Skeletal muscle satellite cell (primary cell): ENCODE measurements at regions not wholly inside any gene's neighbourhood (a gene's known extent, or its start where the extent isn't known, plus 50 kb on each side); places are given as distances from the start of the nearest gene placed in this dataset.

Experiments used
- H3K27me3 ChIP-seq: 2 replicates; pipeline ENCODE4 v1.7.0; 2013; ENCODE audit warnings: low read length; ENCODE audit not compliant: control insufficient read depth, insufficient read depth
- H3K36me3 ChIP-seq: 2 replicates; pipeline ENCODE4 v1.7.0; 2013; ENCODE audit warnings: mild to moderate bottlenecking, control low read depth, low read length; ENCODE audit not compliant: insufficient read depth
- H3K4me1 ChIP-seq: 2 replicates; pipeline ENCODE4 v1.7.0; 2013; ENCODE audit warnings: low read length; ENCODE audit not compliant: control insufficient read depth, insufficient read depth
- H3K4me2 ChIP-seq: 2 replicates; pipeline ENCODE4 v1.7.0; 2013; ENCODE audit warnings: mild to moderate bottlenecking, low read length
- H3K4me3 ChIP-seq: 2 replicates; pipeline ENCODE4 v1.7.0; 2013; ENCODE audit warnings: low read length
- H3K9ac ChIP-seq: 2 replicates; pipeline ENCODE4 v1.7.0; 2013; ENCODE audit warnings: mild to moderate bottlenecking, low read depth, low read length, moderate library complexity
- H3K9me3 ChIP-seq: replicated peaks from 2 replicates; pipeline ENCODE4 v1.7.0; 2013; ENCODE audit warnings: mild to moderate bottlenecking, control low read depth, low read length

- Histone ChIP-seq H3K4me2 (no peak overlapping the region), H3K9ac (no peak overlapping the region), H3K9me3 (peaks cover 7% of the 10 kb centered on the region), H3K27me3 (no peaks in the 10 kb centered on the region), H3K4me3 (no peak overlapping the region), H3K4me1 (no peaks in the 10 kb centered on the region), H3K36me3 (no peaks in the 10 kb centered on the region)
Measured at GRCh38 chr1:30317921-30318320, 405.5 kb downstream of the MATN1 start.

DNA sequence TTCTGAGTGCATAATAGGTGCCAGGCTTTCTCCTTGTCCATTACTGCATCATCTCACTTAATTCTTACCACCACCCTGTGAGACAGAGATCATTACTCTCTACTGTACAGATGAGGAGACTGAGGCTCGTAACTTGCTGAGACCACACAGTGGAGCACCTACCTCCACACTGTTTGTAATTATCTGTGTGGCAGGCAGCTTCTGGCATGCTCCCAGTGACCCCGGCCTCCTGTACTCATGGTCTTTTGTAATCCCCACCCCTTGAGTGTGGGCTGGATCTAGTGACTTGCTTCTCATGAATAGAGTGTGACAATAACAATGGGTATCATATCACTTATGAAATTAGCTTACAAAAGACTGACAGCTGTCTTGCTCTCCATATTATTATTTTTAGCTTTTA is 407.3 kb downstream of the MATN1 start:
- no peak overlapping the region for H3K9ac ChIP-seq
- peaks cover 10% of the 10 kb centered on the region for H3K9me3 ChIP-seq
- no peak overlapping the region for H3K4me2 ChIP-seq
- H3K36me3 ChIP-seq: no peaks in the 10 kb centered on the region
- no peaks in the 10 kb centered on the region for H3K27me3 ChIP-seq
- H3K4me1 ChIP-seq: no peaks in the 10 kb centered on the region
- H3K4me3 ChIP-seq: no peak overlapping the region

DNA sequence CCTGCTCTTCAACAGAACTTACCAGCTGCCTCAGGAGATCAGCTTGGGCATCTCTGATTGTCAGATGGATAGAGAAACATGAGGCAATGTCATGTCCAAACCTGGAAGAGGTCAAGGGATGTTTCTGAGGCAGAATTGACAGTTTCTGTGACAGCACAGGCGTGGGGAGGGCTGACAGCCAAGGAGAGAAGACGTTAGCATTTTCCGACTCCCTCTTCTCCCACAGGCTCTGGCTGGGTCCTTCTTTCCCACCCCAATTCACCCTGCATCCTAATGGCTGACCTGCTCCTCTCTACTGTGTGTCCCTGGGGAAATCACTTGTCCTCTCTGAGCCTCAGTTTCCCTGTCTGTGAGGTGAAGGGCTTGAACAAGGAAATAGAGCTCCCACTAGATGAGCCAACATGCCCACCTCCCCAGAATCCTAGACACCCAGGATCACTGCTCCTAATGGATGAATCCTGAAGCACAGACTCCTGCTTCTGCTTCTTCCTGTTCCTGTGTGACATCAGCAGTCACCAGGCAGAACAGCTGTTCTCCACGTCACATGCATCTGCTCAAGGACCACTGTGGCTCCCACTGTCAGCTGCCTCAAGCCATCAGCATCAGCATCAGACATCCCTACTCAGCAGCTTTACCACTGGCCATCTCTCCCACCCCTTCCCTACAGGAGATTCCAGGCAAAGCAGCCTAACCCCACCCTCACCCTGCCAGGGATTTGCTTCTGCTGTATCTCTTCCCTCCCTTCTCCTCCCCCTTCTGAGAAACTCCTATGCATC is 408.0 kb downstream of the MATN1 start:
- Histone ChIP-seq H3K4me3 (no peak overlapping the region), H3K9me3 (peaks cover 10% of the 10 kb centered on the region), H3K36me3 (no peaks in the 10 kb centered on the region), H3K4me2 (no peak overlapping the region), H3K9ac (no peak overlapping the region), H3K4me1 (no peaks in the 10 kb centered on the region), H3K27me3 (no peaks in the 10 kb centered on the region)

DNA sequence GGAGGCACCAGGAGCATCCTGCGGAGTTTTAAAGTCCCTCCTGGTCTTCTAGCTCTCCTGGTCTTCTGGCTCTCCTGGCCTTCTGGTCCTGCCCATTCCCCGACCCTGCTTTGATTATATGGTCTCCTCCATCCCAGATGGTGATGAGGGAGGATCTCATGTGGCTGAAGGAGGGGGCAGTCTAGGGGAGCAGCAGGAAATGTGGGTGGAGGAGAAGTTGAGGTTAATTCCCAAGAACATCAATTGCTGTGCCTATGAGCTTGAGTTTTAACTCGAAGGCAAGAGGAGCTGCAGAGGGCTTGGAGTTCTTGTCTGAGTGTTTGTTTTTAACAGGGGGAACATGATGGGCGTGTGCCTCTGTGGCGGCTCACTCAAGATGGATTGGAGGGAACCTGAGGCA is 408.8 kb downstream of the MATN1 start:
- no peak overlapping the region for H3K4me3 ChIP-seq

DNA sequence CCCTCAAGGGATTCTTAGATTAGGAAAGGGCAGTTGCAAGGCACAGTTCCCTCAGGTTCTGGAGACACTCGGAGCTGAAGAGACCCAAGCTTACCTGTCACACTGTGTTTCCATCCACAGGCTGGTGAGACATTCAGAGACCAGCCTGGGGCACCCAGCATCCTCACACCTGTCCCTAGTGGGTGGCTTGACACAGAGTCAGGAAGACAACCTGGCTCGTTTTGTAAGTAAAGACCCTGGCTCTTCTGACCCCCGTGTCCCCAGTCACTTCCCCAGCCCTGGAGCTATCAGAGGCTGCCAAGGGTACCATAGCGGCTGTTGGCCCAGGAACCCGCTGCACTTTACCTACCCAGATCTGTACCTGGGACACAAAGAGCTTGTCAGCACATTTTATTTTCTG is 409.8 kb downstream of the MATN1 start:
- Histone ChIP-seq H3K9me3 (peaks cover 10% of the 10 kb centered on the region), H3K4me3 (no peak overlapping the region), H3K27me3 (no peaks in the 10 kb centered on the region), H3K4me2 (no peak overlapping the region), H3K9ac (no peak overlapping the region), H3K36me3 (no peaks in the 10 kb centered on the region), H3K4me1 (no peaks in the 10 kb centered on the region)

More for the DNA sequence above, 408.8 kb downstream of the MATN1 start:
- peaks cover 10% of the 10 kb centered on the region for H3K9me3 ChIP-seq
- no peaks in the 10 kb centered on the region for H3K36me3 ChIP-seq
- H3K4me2 ChIP-seq: no peak overlapping the region
- no peaks in the 10 kb centered on the region for H3K27me3 ChIP-seq
- no peaks in the 10 kb centered on the region for H3K4me1 ChIP-seq
- H3K9ac ChIP-seq: no peak overlapping the region

- Histone ChIP-seq H3K36me3 (no peaks in the 10 kb centered on the region), H3K9ac (no peak overlapping the region), H3K4me1 (no peaks in the 10 kb centered on the region), H3K4me2 (no peak overlapping the region), H3K4me3 (no peak overlapping the region), H3K27me3 (no peaks in the 10 kb centered on the region), H3K9me3 (peaks cover 10% of the 10 kb centered on the region)
Measured at GRCh38 chr1:30313176-30313575, 410.2 kb downstream of the MATN1 start.

GRCh38 chr1:30312226-30312625 is 411.2 kb downstream of the MATN1 start:
- Histone ChIP-seq H3K9ac (no peak overlapping the region), H3K4me1 (no peaks in the 10 kb centered on the region), H3K4me3 (no peak overlapping the region), H3K9me3 (peaks cover 10% of the 10 kb centered on the region), H3K27me3 (no peaks in the 10 kb centered on the region), H3K4me2 (no peak overlapping the region), H3K36me3 (no peaks in the 10 kb centered on the region)

GRCh38 chr1:30311749-30312148 is 411.6 kb downstream of the MATN1 start:
- Histone ChIP-seq H3K4me1 (no peaks in the 10 kb centered on the region), H3K4me2 (no peak overlapping the region), H3K9me3 (peaks cover 10% of the 10 kb centered on the region), H3K4me3 (no peak overlapping the region), H3K27me3 (no peaks in the 10 kb centered on the region), H3K9ac (no peak overlapping the region), H3K36me3 (no peaks in the 10 kb centered on the region)

DNA sequence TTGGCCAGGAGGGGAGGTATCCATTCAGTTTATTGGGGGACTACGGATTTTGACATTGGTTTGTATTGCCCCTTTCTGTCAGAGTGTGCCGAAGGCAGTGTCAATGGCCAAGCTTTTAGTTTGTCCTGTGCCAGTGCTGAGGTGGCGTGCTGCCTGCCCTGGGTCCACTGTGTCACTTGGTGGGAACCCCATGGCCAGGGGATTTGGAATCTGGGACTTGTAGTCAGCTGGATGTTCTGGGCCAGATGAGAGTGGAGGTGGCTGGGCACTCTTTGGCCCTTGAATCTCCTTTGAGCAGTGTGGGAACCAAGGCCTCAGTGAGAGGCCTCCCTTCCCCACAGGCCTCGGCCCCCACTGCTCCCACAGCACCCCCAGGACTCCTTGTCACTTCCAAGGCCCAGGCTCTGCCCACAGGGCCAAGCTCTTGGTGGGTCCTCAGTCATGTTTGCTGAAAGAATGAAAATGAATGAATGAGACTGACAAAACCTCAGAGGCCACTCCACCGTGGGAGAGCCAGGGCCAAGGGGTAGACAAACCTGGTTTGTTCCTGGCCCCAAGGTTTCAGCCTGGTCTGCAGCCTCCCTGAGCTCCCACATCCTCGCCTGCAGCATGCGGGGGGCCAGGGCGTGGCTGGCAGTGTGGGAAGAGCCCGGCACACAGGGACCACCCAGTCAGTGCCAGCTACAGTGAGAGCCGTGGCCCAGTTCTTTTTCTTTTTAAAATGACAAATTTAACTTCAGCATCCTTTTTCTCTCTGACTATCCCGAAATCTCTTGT is 412.2 kb downstream of the MATN1 start:
- Histone ChIP-seq H3K4me3 (no peak overlapping the region), H3K9me3 (peaks cover 6% of the 10 kb centered on the region), H3K4me2 (no peak overlapping the region), H3K4me1 (no peaks in the 10 kb centered on the region), H3K36me3 (no peaks in the 10 kb centered on the region), H3K27me3 (no peaks in the 10 kb centered on the region), H3K9ac (no peak overlapping the region)

GRCh38 chr1:30307182-30307581 is 416.2 kb downstream of the MATN1 start:
- H3K4me2 ChIP-seq: no peak overlapping the region
- no peaks in the 10 kb centered on the region for H3K9me3 ChIP-seq
- H3K36me3 ChIP-seq: no peaks in the 10 kb centered on the region
- no peak overlapping the region for H3K9ac ChIP-seq
- no peaks in the 10 kb centered on the region for H3K27me3 ChIP-seq
- no peaks in the 10 kb centered on the region for H3K4me1 ChIP-seq
- no peak overlapping the region for H3K4me3 ChIP-seq

DNA sequence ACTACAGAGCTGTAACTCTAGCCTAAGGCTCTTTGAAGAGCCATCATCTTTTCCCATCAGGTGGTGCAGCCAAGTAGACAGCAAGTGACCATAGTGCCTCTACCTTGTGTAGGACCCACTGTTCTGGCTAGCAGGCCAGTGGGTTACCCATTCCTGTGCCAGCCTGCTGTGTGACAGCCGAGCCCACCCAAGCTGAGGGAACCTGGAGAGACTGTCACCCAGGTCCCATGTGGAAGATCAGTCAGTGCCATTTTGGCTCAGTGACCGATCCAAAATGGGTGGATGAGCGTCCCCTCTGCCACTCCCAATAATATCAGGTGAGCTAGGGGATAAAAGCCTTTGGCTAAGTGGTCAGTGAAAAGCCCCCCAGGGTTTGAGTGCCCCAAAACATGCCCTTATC is 417.9 kb downstream of the MATN1 start:
- Histone ChIP-seq H3K9me3 (no peaks in the 10 kb centered on the region), H3K4me2 (no peak overlapping the region), H3K27me3 (no peaks in the 10 kb centered on the region), H3K36me3 (no peaks in the 10 kb centered on the region), H3K9ac (no peak overlapping the region), H3K4me3 (no peak overlapping the region), H3K4me1 (no peaks in the 10 kb centered on the region)

DNA sequence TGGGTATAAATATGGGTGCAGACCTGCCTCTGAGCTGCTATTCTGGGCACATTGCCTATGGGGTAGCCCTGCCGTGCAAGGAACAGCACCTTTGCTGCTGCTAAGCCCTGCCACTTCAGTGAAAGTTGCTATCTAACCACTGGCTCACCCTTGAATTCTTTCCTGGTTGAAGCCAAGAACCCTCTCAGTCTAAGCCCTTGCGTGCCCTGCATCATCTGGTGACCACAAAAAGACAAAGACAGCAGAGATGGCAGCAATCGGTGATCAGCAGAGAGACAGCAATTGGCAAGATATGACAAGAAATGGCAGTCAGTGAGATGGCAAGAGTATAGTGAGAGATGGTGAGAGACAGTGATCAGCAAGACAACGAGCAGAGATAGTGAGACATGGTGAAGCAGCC is 418.3 kb downstream of the MATN1 start:
- Histone ChIP-seq H3K27me3 (no peaks in the 10 kb centered on the region), H3K9me3 (no peaks in the 10 kb centered on the region), H3K4me2 (no peak overlapping the region), H3K9ac (no peak overlapping the region), H3K4me1 (no peaks in the 10 kb centered on the region), H3K36me3 (no peaks in the 10 kb centered on the region), H3K4me3 (no peak overlapping the region)
